WERI-Rb-1 (cell line): ENCODE measurements at regions not wholly inside any gene's neighbourhood (a gene's known extent, or its start where the extent isn't known, plus 50 kb on each side); places are given as distances from the start of the nearest gene placed in this dataset.

Source experiments
- DNase-seq: peaks from one replicate; pipeline ENCODE4 v3.0.0-alpha.2; 2020
- H3K27ac ChIP-seq: fragments of 250-450 bp; sonication (Bioruptor Pico); 2 replicates; pipeline ENCODE4 v1.5.1; 2020; ENCODE audit warnings: mild to moderate bottlenecking, moderate library complexity
- H3K27me3 ChIP-seq: fragments of 250-450 bp; sonication (Bioruptor Pico); 2 replicates; pipeline ENCODE4 v1.5.1; 2021; ENCODE audit warnings: mild to moderate bottlenecking, low read depth, moderate library complexity; ENCODE audit not compliant: insufficient read depth, severe bottlenecking
- H3K36me3 ChIP-seq: fragments of 250-450 bp; sonication (Bioruptor Pico); 2 replicates; pipeline ENCODE4 v1.5.1; 2020; ENCODE audit warnings: mild to moderate bottlenecking, moderate library complexity
- H3K4me3 ChIP-seq: 2 replicates; pipeline ENCODE4 v1.5.1; 2011; ENCODE audit warnings: low read depth, mild to moderate bottlenecking, control low read depth, low read length
- H3K9me3 ChIP-seq: fragments of 250-450 bp; sonication (Bioruptor Pico); 2 replicates; pipeline ENCODE4 v1.5.1; 2021; ENCODE audit warnings: mild to moderate bottlenecking, moderate library complexity; ENCODE audit not compliant: severe bottlenecking
- TF ChIP-seq, protein P1 (sequence below): IDR thresholded peaks from 2 replicates; pipeline ENCODE4 v1.5.1; 2011; ENCODE audit warnings: low read depth, mild to moderate bottlenecking, control low read depth, inconsistent platforms, low read length

DNA sequence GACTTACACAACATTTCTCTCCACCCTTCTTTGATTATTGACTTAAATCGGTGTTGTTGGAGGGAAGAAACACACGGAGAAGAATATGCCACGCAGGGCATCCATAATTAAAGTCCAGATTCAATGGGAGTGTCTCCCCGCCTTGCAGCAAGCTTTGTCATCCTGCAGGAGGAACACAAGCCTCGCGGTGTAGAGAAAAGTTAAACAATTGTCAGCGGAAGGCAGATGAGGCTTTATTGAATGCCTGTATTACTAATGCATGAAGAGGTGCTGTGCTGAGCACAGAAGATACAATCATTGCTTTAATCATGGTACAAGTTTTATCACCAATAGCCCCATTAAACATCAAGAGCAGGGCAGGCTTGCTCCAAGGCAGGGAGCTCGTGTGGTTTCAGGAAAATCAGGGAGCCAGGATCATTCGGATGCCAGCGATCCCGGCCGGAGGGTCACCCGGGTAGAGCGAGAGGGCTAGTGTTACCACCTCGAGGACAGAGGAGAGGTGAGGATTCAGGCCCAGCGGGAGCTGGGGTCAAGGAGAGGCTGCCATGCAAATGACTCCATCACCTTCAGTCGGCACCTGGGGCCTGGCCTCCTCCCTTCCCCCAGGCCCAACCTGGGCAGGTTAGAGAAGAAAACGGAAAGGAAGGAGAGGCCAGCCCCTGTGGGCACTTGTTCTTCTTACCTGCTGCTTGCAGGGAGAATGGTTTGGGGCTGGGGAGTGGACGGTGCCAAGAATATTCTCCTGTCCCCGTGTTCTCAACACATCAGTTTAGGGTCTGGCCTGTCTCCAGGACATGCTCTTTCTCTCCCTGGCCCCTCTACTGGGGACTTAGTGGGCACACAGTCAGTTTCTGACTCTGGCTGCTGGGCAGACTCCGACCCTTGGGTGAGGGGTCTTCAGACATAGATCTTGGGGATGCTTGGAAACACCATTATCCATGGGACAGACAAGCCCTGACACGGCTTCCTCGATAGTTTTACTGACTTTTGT, 289.5 kb downstream of the IRX2 start:
- TF ChIP-seq, protein P1, sequence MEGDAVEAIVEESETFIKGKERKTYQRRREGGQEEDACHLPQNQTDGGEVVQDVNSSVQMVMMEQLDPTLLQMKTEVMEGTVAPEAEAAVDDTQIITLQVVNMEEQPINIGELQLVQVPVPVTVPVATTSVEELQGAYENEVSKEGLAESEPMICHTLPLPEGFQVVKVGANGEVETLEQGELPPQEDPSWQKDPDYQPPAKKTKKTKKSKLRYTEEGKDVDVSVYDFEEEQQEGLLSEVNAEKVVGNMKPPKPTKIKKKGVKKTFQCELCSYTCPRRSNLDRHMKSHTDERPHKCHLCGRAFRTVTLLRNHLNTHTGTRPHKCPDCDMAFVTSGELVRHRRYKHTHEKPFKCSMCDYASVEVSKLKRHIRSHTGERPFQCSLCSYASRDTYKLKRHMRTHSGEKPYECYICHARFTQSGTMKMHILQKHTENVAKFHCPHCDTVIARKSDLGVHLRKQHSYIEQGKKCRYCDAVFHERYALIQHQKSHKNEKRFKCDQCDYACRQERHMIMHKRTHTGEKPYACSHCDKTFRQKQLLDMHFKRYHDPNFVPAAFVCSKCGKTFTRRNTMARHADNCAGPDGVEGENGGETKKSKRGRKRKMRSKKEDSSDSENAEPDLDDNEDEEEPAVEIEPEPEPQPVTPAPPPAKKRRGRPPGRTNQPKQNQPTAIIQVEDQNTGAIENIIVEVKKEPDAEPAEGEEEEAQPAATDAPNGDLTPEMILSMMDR: no peak

DNA sequence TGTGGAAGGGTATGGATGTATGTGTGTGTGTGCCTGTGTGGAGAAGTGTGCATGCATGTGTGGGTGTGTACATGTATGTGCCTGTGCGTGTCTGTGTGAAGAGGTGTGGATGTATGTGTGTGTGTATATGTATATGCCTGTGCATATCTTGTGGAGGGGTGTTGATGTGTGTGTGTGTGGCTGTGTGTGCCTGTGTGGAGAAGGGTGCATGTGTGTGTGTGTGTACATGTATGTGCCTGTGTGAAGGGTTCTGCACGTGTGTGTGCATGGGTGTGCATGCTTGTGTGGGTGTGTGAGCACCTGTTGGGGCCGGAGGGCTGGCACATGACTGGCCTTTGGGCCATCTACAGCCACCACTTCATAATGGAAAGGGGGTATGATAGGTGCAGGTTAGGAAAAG, 291.4 kb downstream of the IRX2 start:
- no peak for DNase-seq
- Histone ChIP-seq H3K4me3 (no peak overlapping the region), H3K27ac (no peak overlapping the region), H3K27me3 (peaks cover 92% of the 10 kb centered on the region), H3K9me3 (peaks cover 2% of the 10 kb centered on the region), H3K36me3 (no peaks in the 10 kb centered on the region)
- TF ChIP-seq, protein P1: no peak

More for the DNA sequence above, 289.5 kb downstream of the IRX2 start:
- H3K27me3 ChIP-seq: peaks cover 80% of the 10 kb centered on the region
- no peak overlapping the region for H3K4me3 ChIP-seq
- no peak for DNase-seq
- H3K9me3 ChIP-seq: peaks cover 2% of the 10 kb centered on the region
- H3K27ac ChIP-seq: no peak overlapping the region
- H3K36me3 ChIP-seq: no peaks in the 10 kb centered on the region

DNA sequence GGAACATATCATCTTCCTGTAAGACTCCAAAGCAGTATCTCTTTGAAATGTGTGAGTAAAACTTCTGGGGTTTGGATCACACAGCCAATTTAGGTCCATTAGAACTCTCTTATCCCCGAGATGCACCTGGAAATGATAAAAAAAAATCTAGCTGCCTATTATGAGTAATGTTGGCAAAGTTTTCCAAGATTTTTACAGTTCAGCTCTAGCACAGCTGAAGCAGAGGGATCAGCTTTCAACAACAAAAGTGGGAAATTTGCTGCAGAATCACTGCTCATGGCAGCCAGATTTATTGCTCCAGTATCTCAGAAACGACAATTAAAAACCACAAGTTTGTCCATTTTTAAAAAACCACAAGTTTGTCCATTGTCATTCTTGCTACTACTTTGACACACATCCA, 292.2 kb downstream of the IRX2 start:
- Histone ChIP-seq H3K4me3 (no peak overlapping the region), H3K27ac (no peak overlapping the region), H3K27me3 (peaks cover 88% of the 10 kb centered on the region), H3K9me3 (peaks cover 2% of the 10 kb centered on the region), H3K36me3 (no peaks in the 10 kb centered on the region)
- TF ChIP-seq, protein P1: no peak
- no peak for DNase-seq

DNA sequence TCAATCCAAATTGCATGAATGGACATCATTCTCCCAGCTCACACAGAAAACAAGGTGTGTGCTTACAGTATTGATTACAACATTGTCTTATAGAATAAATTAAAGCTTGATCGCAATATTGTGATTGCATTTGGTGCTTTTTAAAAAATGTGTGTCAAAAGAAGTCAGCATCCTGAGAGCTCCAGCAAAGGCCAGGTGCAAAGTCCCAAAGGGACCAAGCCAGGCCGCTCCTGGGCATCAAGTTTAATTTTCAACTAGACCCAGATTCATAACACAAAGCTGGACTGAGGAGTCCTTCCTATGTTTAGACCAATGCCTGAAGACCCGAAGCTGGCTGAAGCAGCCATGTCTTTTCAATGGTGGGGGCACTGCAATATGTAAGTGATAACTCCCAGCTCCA, 295.6 kb downstream of the IRX2 start:
- no peak overlapping the region for H3K4me3 ChIP-seq
- H3K36me3 ChIP-seq: no peaks in the 10 kb centered on the region
- TF ChIP-seq, protein P1: no peak
- DNase-seq: no peak
- H3K9me3 ChIP-seq: no peaks in the 10 kb centered on the region
- H3K27ac ChIP-seq: no peak overlapping the region
- H3K27me3 ChIP-seq: peaks cover 81% of the 10 kb centered on the region

DNA sequence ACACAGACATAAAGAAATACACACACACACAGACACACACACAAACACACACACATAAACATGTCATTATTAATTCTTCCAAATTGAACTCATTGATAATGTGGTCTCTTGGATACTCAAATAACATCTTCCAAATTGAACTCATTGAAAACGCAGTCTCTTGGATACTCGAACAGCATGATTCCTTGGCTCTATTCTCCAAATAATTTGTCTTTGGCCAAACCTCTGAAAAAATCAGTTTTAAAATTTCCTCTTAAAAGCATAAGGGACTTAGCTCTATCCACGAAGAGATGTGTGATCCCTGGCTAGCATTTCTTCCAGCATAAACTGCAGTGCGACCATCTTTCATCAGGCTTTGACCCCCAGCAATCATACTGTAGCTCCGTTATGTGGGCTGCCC, 296.6 kb downstream of the IRX2 start:
- no peak overlapping the region for H3K4me3 ChIP-seq
- no peak for DNase-seq
- H3K27ac ChIP-seq: no peak overlapping the region
- H3K9me3 ChIP-seq: no peaks in the 10 kb centered on the region
- H3K27me3 ChIP-seq: peaks cover 80% of the 10 kb centered on the region
- TF ChIP-seq, protein P1: no peak
- no peaks in the 10 kb centered on the region for H3K36me3 ChIP-seq
